B cell (primary cell): ENCODE measurements at regions not wholly inside any gene's neighbourhood (a gene's known extent, or its start where the extent isn't known, plus 50 kb on each side); places are given as distances from the start of the nearest gene placed in this dataset.

ENCODE experiments used
- ATAC-seq: fragments of 200-7000 bp; cut with Tn5 transposase; one replicate; pipeline ENCODE4 v1.10.0; 2021; ENCODE audit warnings: low read depth, mild to moderate bottlenecking, moderate number of reproducible peaks, moderate library complexity
- CTCF ChIA-PET: fragments of 350-600 bp; sonication (Branson Sonifier 250); formaldehyde crosslinking; loops from one replicate; lab custom pipeline; 2021; ENCODE audit warnings: antibody characterized with exemption, inconsistent platforms; lab: Charles Lee
- POLR2A ChIA-PET: fragments of 350-600 bp; sonication (Branson Sonifier 250); formaldehyde crosslinking; loops from one replicate; lab custom pipeline; 2021; ENCODE audit warnings: antibody characterized with exemption; lab: Charles Lee
- DNase-seq: peaks from one replicate; pipeline ENCODE4 v3.0.0; 2013
- H2AFZ ChIP-seq: 2 replicates; pipeline ENCODE4 v1.6.1; 2012; ENCODE audit warnings: mild to moderate bottlenecking, low read depth, low read length; ENCODE audit not compliant: insufficient read depth, poor library complexity, severe bottlenecking
- H3K27ac ChIP-seq, 2 donors: 1 replicate in 1 of 2; 2 replicates in 1 of 2; pipeline ENCODE4 v1.5.1; 2012 to 2013; ENCODE audit warnings: low read length in 2 of 2, mild to moderate bottlenecking in 2 of 2, moderate library complexity in 1 of 2
- H3K27me3 ChIP-seq, 4 experiments: fragments of 200-600 bp in 1 of 4; sonication (generic) in 1 of 4; replicated peaks in 1 of 4; 1 replicate in 2 of 4; 2 replicates in 2 of 4; pipeline versions ENCODE4 v1.6.1 to v1.7.0; 2013 to 2016; ENCODE audit warnings: low read length in 3 of 4, mild to moderate bottlenecking in 2 of 4, mixed read lengths in 1 of 4, moderate library complexity in 1 of 4; ENCODE audit not compliant: insufficient read depth in 4 of 4, control insufficient read depth in 3 of 4; ENCODE audit errors: control extremely low read depth in 1 of 4
- H3K36me3 ChIP-seq, 2 experiments: replicated peaks in 1 of 2; 1 replicate in 1 of 2; 2 replicates in 1 of 2; pipeline versions ENCODE4 v1.6.1 to v1.7.1; 2013; ENCODE audit warnings: low read length in 1 of 2; ENCODE audit not compliant: insufficient read depth in 2 of 2, control insufficient read depth in 1 of 2; ENCODE audit errors: control extremely low read depth in 1 of 2, extremely low read depth in 1 of 2
- H3K4me1 ChIP-seq, 2 donors: fragments of 200-600 bp in 1 of 2; sonication (generic) in 1 of 2; 1 replicate in 1 of 2; 2 replicates in 1 of 2; pipeline versions ENCODE4 v1.5.1 to v1.6.1; 2013 to 2017; ENCODE audit warnings: low read length in 2 of 2; ENCODE audit not compliant: control insufficient read depth in 2 of 2, insufficient read depth in 2 of 2
- H3K4me2 ChIP-seq: replicated peaks from 2 replicates; pipeline ENCODE3; 2012; ENCODE audit warnings: mild to moderate bottlenecking, low read depth, low read length; ENCODE audit not compliant: poor library complexity, severe bottlenecking
- H3K4me3 ChIP-seq, 5 experiments: fragments of 200-600 bp in 1 of 5; sonication (generic) in 1 of 5; 1 replicate in 3 of 5; 2 replicates in 2 of 5; pipeline versions ENCODE4 v1.5.1 to v1.7.0; 2011 to 2016; ENCODE audit warnings: low read length in 4 of 5, mild to moderate bottlenecking in 4 of 5, low read depth in 2 of 5, control low read depth in 1 of 5, moderate library complexity in 1 of 5; ENCODE audit not compliant: insufficient read depth in 1 of 5; ENCODE audit errors: control extremely low read depth in 1 of 5, extremely low read depth in 1 of 5
- H3K79me2 ChIP-seq: fragments of 200-600 bp; sonication (generic); one replicate; pipeline ENCODE4 v1.6.0; 2016; ENCODE audit warnings: low read length; ENCODE audit not compliant: control insufficient read depth, insufficient read depth
- H3K9ac ChIP-seq: fragments of 200-600 bp; sonication (generic); 2 replicates; pipeline ENCODE4 v1.6.1; 2017; ENCODE audit warnings: mild to moderate bottlenecking, low read length, moderate library complexity
- H3K9me3 ChIP-seq, 3 donors: one replicate each; pipeline versions ENCODE4 v1.6.1 to v1.7.1; 2013; ENCODE audit warnings: low read length in 2 of 3; ENCODE audit not compliant: control insufficient read depth in 2 of 3, insufficient read depth in 1 of 3; ENCODE audit errors: control extremely low read depth in 1 of 3
- H4K20me1 ChIP-seq: 2 replicates; pipeline ENCODE4 v1.6.0; 2012; ENCODE audit warnings: mild to moderate bottlenecking, low read length; ENCODE audit not compliant: insufficient read depth, control insufficient read depth, poor library complexity, severe bottlenecking
- H3K27ac Mint-ChIP-seq: one replicate; pipeline ENCODE4 v1.8.0; 2021; ENCODE audit warnings: mixed read lengths
- H3K27me3 Mint-ChIP-seq: one replicate; pipeline ENCODE4 v1.8.0; 2021; ENCODE audit warnings: mixed read lengths
- H3K4me1 Mint-ChIP-seq: one replicate; pipeline ENCODE4 v1.8.0; 2021; ENCODE audit warnings: mixed read lengths
- H3K4me3 Mint-ChIP-seq: one replicate; pipeline ENCODE4 v1.8.0; 2021; ENCODE audit warnings: mixed read lengths
- H3K9me3 Mint-ChIP-seq: one replicate; pipeline ENCODE4 v1.8.0; 2022; ENCODE audit warnings: mixed read lengths; ENCODE audit not compliant: insufficient read depth
- CTCF ChIP-seq: fragments of 200-600 bp; IDR thresholded peaks from one replicate; pipeline ENCODE4 v1.8.0; 2022; ENCODE audit warnings: antibody characterized with exemption, mild to moderate bottlenecking
- EZH2 ChIP-seq: IDR thresholded peaks from 2 replicates; pipeline ENCODE4 v1.6.1; 2012; ENCODE audit warnings: borderline replicate concordance, low read depth, mild to moderate bottlenecking, moderate library complexity, low read length; ENCODE audit not compliant: insufficient read depth, poor library complexity, severe bottlenecking
- WGBS: methylation state at CpG from one replicate; pipeline ENCODE4 v1.1.5; 2013; ENCODE audit warnings: missing lambda C conversion rate; ENCODE audit not compliant: insufficient coverage; 5-methylcytosine and 5-hydroxymethylcytosine counted together
- intact Hi-C: fragments of 100-400 bp; cut with micrococcal nuclease; formaldehyde crosslinking; loops from one replicate; pipeline ENCODE4 v1.10.0; 2022

DNA sequence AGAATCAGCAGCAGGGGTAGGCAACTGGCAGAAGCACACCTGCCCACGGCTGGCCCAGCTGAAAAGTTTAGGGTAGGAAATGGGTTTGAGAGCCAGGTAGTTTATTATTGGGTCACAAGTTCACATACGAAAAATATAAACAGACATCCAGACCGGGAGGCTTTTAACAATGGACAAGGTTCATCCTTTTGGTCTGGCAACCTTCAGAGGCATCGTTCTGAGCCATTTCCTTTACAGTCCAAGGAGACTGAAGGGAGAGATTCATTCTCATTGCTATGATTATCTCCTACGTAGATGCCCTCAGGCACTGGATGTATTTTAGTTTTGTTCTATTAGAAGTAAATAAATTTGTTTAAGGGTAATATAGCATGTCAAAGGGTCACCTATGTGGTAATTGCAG, 248.0 kb upstream of the THBS1 start:
- no peaks in the 10 kb centered on the region for H3K9me3 ChIP-seq
- Mint-ChIP-seq H3K4me1 (no peaks in the 10 kb centered on the region), H3K4me3 (no peak overlapping the region), H3K27ac (no peak overlapping the region), H3K9me3 (no peaks in the 10 kb centered on the region), H3K27me3 (peaks cover 5% of the 10 kb centered on the region)
- H3K27ac ChIP-seq, result no peak overlapping the region
- no peaks in the 10 kb centered on the region for H3K27me3 ChIP-seq
- no peaks in the 10 kb centered on the region for H3K79me2 ChIP-seq
- no peaks in the 10 kb centered on the region for H3K36me3 ChIP-seq
- no peak overlapping the region for H3K4me3 ChIP-seq
- intact Hi-C loops, result no loop called here
- POLR2A ChIA-PET, result no interaction called here
- TF ChIP-seq CTCF (no peak), EZH2 (no peak)
- CTCF ChIA-PET, result no interaction called here
- no peak overlapping the region for H3K9ac ChIP-seq
- no peak overlapping the region for H3K4me2 ChIP-seq
- H2AFZ ChIP-seq, result no peak overlapping the region
- no peaks in the 10 kb centered on the region for H4K20me1 ChIP-seq
- DNase-seq (no peak), ATAC-seq (no peak)
- 94% methylated on average over 3 of the region's 5 CpGs for WGBS
- no peaks in the 10 kb centered on the region for H3K4me1 ChIP-seq

- Histone ChIP-seq H3K9me3 (no peaks in the 10 kb centered on the region), H3K27me3 (no peaks in the 10 kb centered on the region), H2AFZ (no peak overlapping the region), H4K20me1 (no peaks in the 10 kb centered on the region), H3K4me1 (no peaks in the 10 kb centered on the region), H3K4me3 (no peak overlapping the region), H3K9ac (no peak overlapping the region), H3K4me2 (no peak overlapping the region), H3K27ac (no peak overlapping the region), H3K36me3 (no peaks in the 10 kb centered on the region), H3K79me2 (no peaks in the 10 kb centered on the region)
- no peak for DNase-seq
- ATAC-seq, result no peak
- 80% methylated on average over 1 of the region's 3 CpGs for WGBS
- Mint-ChIP-seq H3K9me3 (no peaks in the 10 kb centered on the region), H3K27ac (no peak overlapping the region), H3K4me1 (no peaks in the 10 kb centered on the region), H3K27me3 (peaks cover 5% of the 10 kb centered on the region), H3K4me3 (no peak overlapping the region)
- ChIA-PET CTCF (no interaction called here), POLR2A (no interaction called here)
- intact Hi-C loops, result no loop called here
- TF ChIP-seq CTCF (no peak), EZH2 (no peak)
Measured at GRCh38 chr15:39333393-39333792, 247.5 kb upstream of the THBS1 start.
